Uterus (tissue), 2 donors: ENCODE measurements at regions not wholly inside any gene's neighbourhood (a gene's known extent, or its start where the extent isn't known, plus 50 kb on each side); places are given as distances from the start of the nearest gene placed in this dataset.

Experiments
- CTCF ChIP-seq, 4 experiments: fragments of 200-600 bp in 2 of 4; fragments of 450-650 bp in 2 of 4; sonication (generic) in 2 of 4; IDR thresholded peaks; one replicate each; pipeline ENCODE4 v1.5.1; 2016 to 2019; ENCODE audit warnings: antibody characterized with exemption in 4 of 4, mild to moderate bottlenecking in 2 of 4, moderate library complexity in 1 of 4
- POLR2A ChIP-seq, 2 donors: fragments of 450-650 bp; IDR thresholded peaks; one replicate each; pipeline ENCODE4 v1.6.1; 2016; ENCODE audit warnings: antibody characterized with exemption in 2 of 2, mild to moderate bottlenecking in 1 of 2, moderate library complexity in 1 of 2

- TF ChIP-seq CTCF (IDR thresholded peaks at IDR 0.05) (no peak), POLR2A (IDR thresholded peaks at IDR 0.05) (no peak)
These were observed 214.4 kb upstream of the ARSJ start for GRCh38 chr4:114193624-114194399.
